GM18907 (cell line): ENCODE measurements at regions not wholly inside any gene's neighbourhood (a gene's known extent, or its start where the extent isn't known, plus 50 kb on each side); places are given as distances from the start of the nearest gene placed in this dataset.

Source experiments
- ATAC-seq: cut with Tn5 transposase; IDR thresholded peaks from one replicate; pipeline ENCODE4 v1.9.1; 2021; ENCODE audit warnings: mild to moderate bottlenecking, moderate library complexity; ENCODE audit not compliant: unreplicated experiment

GRCh38 chr2:18957909-18958308 lies 368.5 kb upstream of the NT5C1B start:
- ATAC-seq: no peak

GRCh38 chr2:18950361-18950851 lies 361.0 kb upstream of the NT5C1B start:
- no peak for ATAC-seq

GRCh38 chr2:18949871-18950270 lies 360.5 kb upstream of the NT5C1B start:
- no peak for ATAC-seq

- peak; percentile 93 for ATAC-seq
Measured at GRCh38 chr2:18940184-18940583, 350.8 kb upstream of the NT5C1B start.

- peak; percentile 39 for ATAC-seq
Measured at GRCh38 chr2:18939740-18940139, 350.4 kb upstream of the NT5C1B start.

GRCh38 chr2:18934886-18935285 lies 345.5 kb upstream of the NT5C1B start:
- ATAC-seq: no peak

- no peak for ATAC-seq
Measured at GRCh38 chr2:18932853-18933252, 343.5 kb upstream of the NT5C1B start.

GRCh38 chr2:18930971-18931370 lies 341.6 kb upstream of the NT5C1B start:
- ATAC-seq: no peak

- no peak for ATAC-seq
Measured at GRCh38 chr2:18927525-18928232, 338.3 kb upstream of the NT5C1B start.

GRCh38 chr2:18926631-18927524 lies 337.5 kb upstream of the NT5C1B start:
- no peak for ATAC-seq

GRCh38 chr2:18925296-18925695 lies 335.9 kb upstream of the NT5C1B start:
- no peak for ATAC-seq

GRCh38 chr2:18924886-18925285 lies 335.5 kb upstream of the NT5C1B start:
- ATAC-seq: no peak

GRCh38 chr2:18924386-18924785 lies 335.0 kb upstream of the NT5C1B start:
- ATAC-seq: no peak

GRCh38 chr2:18922276-18922675 lies 332.9 kb upstream of the NT5C1B start:
- ATAC-seq: no peak

GRCh38 chr2:18918280-18918679 lies 328.9 kb upstream of the NT5C1B start:
- no peak for ATAC-seq

GRCh38 chr2:18915227-18915626 lies 325.9 kb upstream of the NT5C1B start:
- no peak for ATAC-seq

- no peak for ATAC-seq
Measured at GRCh38 chr2:18913512-18913911, 324.1 kb upstream of the NT5C1B start.

GRCh38 chr2:18912225-18912888 lies 323.0 kb upstream of the NT5C1B start:
- ATAC-seq: no peak

- ATAC-seq: no peak
Measured at GRCh38 chr2:18911416-18911815, 322.0 kb upstream of the NT5C1B start.

- ATAC-seq: no peak
Measured at GRCh38 chr2:18910843-18911242, 321.5 kb upstream of the NT5C1B start.

GRCh38 chr2:18907937-18908336 lies 318.6 kb upstream of the NT5C1B start:
- ATAC-seq: no peak
